Sigmoid colon (tissue), 4 donors: ENCODE measurements at regions not wholly inside any gene's neighbourhood (a gene's known extent, or its start where the extent isn't known, plus 50 kb on each side); places are given as distances from the start of the nearest gene placed in this dataset.

Experiments
- EP300 ChIP-seq, 4 donors: sonication (generic); formaldehyde crosslinking; IDR thresholded peaks; one replicate each; pipeline ENCODE4 v1.6.1; 2017; ENCODE audit warnings: antibody characterized with exemption in 4 of 4
- TF ChIP-seq, protein P1 (sequence below), 4 experiments: fragments of 450-650 bp in 3 of 4; fragments of 200-600 bp in 1 of 4; IDR thresholded peaks; one replicate each; pipeline ENCODE4 v1.5.1; 2016 to 2019; ENCODE audit warnings: antibody characterized with exemption in 4 of 4, mild to moderate bottlenecking in 3 of 4, moderate library complexity in 2 of 4

DNA sequence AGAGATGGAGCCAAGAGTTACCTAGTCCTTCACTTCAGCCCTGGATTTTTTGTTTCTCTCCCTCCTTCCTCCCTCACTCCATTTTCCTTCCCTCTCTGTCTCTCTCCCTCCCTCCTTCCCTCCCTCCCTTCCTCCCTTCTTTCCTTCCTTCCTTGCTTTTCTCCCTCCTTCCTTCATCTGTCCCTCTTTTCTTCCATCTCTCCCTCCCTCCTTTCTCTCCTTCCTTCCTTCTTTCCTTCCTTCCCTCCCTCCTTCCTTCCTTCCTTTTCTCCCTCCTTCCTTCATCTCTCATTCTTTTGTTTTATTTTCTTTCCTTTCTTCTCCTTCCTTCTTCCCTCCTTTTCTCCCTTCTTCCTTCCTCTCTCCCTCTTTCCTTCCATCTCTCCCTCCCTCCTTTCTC, 283.5 kb downstream of the MAF start:
- TF ChIP-seq, protein P1, sequence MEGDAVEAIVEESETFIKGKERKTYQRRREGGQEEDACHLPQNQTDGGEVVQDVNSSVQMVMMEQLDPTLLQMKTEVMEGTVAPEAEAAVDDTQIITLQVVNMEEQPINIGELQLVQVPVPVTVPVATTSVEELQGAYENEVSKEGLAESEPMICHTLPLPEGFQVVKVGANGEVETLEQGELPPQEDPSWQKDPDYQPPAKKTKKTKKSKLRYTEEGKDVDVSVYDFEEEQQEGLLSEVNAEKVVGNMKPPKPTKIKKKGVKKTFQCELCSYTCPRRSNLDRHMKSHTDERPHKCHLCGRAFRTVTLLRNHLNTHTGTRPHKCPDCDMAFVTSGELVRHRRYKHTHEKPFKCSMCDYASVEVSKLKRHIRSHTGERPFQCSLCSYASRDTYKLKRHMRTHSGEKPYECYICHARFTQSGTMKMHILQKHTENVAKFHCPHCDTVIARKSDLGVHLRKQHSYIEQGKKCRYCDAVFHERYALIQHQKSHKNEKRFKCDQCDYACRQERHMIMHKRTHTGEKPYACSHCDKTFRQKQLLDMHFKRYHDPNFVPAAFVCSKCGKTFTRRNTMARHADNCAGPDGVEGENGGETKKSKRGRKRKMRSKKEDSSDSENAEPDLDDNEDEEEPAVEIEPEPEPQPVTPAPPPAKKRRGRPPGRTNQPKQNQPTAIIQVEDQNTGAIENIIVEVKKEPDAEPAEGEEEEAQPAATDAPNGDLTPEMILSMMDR (IDR thresholded peaks at IDR 0.05): no peak
- no peak for TF ChIP-seq EP300 (IDR thresholded peaks at IDR 0.05)
